ENCODE measurements at regions not wholly inside any gene's neighbourhood (a gene's known extent, or its start where the extent isn't known, plus 50 kb on each side); places are given as distances from the start of the nearest gene placed in this dataset.

DNA sequence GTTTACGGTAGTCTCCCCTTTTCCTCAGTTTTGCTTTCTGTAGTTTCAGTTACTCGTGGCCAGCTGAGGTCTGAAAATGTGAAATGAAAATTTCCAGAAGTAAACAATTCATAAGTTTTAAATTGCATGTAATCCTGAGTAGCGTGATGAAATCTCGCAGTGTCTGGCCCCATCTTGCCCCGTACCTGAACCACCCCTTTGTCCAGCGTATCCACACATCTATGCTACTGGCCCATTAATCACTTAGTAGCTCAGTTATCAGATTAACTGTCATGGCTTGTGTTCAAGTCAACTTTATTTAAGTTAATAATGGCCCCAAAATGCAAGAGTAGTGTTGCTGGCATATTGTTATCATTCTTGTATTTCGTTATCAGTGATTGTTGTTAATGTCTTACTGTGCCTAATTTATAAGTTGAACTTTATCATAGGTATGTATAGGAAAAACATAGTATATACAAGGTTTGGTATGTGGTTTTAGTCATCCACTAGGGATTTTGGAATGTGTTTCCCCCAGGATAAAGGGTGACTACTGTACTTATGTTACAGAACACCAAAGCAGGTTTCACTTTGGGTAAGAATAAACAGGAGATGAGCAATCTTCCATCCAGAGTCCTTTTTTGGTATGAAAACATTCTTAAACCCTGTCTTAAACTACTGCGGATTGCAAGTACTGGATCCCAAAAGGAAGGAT is 118.4 kb upstream of the KCNN2 start:
- no peak for DNase-seq
- H3K9ac ChIP-seq (ENCODE audit: extremely low read depth, insufficient read length, low read length) = no peak overlapping the region
- H3K79me2 ChIP-seq (ENCODE audit: insufficient read depth, low read length) = no peaks in the 10 kb centered on the region
- no peak overlapping the region for H2BK15ac ChIP-seq (ENCODE audit: low read depth, low read length)
- H3K4me1 ChIP-seq (ENCODE audit: insufficient read depth, low read length) = no peaks in the 10 kb centered on the region
- H3K9me3 Mint-ChIP-seq = no peaks in the 10 kb centered on the region
- no peaks in the 10 kb centered on the region for H3K27me3 ChIP-seq (ENCODE audit: insufficient read depth, low read length)
- H4K20me1 ChIP-seq (ENCODE audit: control insufficient read depth, insufficient read depth, insufficient read length) = no peaks in the 10 kb centered on the region
- H3K23ac ChIP-seq (ENCODE audit: insufficient read length, low read depth, low read length) = no peak overlapping the region
- H2BK20ac ChIP-seq (ENCODE audit: low read depth, low read length, poor library complexity, severe bottlenecking) = no peak overlapping the region
- H2BK5ac ChIP-seq (ENCODE audit: insufficient read length, low read length) = no peak overlapping the region
- H4K91ac ChIP-seq (ENCODE audit: insufficient read length, low read depth, low read length) = no peak overlapping the region
- no CpG with 5 or more reads among the region's 8 CpGs for WGBS (ENCODE audit: extremely low coverage, insufficient read length, low lambda C conversion rate)
- H3K4me2 ChIP-seq (ENCODE audit: insufficient read depth, insufficient read length, low read length) = no peak overlapping the region
- no peak overlapping the region for H3K18ac ChIP-seq (ENCODE audit: insufficient read length, low read depth, low read length)
- H3K14ac ChIP-seq (ENCODE audit: insufficient read depth, low read length) = no peak overlapping the region
- H3K56ac ChIP-seq (ENCODE audit: insufficient read length, low read depth, low read length) = no peak overlapping the region
- TF ChIP-seq, protein P1, sequence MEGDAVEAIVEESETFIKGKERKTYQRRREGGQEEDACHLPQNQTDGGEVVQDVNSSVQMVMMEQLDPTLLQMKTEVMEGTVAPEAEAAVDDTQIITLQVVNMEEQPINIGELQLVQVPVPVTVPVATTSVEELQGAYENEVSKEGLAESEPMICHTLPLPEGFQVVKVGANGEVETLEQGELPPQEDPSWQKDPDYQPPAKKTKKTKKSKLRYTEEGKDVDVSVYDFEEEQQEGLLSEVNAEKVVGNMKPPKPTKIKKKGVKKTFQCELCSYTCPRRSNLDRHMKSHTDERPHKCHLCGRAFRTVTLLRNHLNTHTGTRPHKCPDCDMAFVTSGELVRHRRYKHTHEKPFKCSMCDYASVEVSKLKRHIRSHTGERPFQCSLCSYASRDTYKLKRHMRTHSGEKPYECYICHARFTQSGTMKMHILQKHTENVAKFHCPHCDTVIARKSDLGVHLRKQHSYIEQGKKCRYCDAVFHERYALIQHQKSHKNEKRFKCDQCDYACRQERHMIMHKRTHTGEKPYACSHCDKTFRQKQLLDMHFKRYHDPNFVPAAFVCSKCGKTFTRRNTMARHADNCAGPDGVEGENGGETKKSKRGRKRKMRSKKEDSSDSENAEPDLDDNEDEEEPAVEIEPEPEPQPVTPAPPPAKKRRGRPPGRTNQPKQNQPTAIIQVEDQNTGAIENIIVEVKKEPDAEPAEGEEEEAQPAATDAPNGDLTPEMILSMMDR (conservative IDR thresholded peaks at IDR 0.05) = no peak
- H3K4ac ChIP-seq (ENCODE audit: low read depth, low read length) = no peak overlapping the region
- no peak overlapping the region for H2AK5ac ChIP-seq (ENCODE audit: insufficient read length, low read length)
- no peaks in the 10 kb centered on the region for H3K36me3 Mint-ChIP-seq (ENCODE audit: insufficient read depth in 1 of 3, low read depth in 3 of 3)
- H3K27me3 Mint-ChIP-seq (ENCODE audit: low read depth) = no peaks in the 10 kb centered on the region
- no peak overlapping the region for H4K5ac ChIP-seq (ENCODE audit: insufficient read length, low read depth, low read length)
- no peaks in the 10 kb centered on the region for H3K9me3 ChIP-seq (ENCODE audit: control insufficient read depth, low read depth, low read length)
- no peak overlapping the region for H4K8ac ChIP-seq (replicated peaks; ENCODE audit: insufficient read length, low read depth, low read length)
- no peak overlapping the region for H2BK120ac ChIP-seq (ENCODE audit: low read depth, low read length, poor library complexity, severe bottlenecking)
- no peak overlapping the region for H3K27ac ChIP-seq (ENCODE audit: insufficient read length, low read depth, low read length)
- H2AFZ ChIP-seq (ENCODE audit: low read length) = no peak overlapping the region
- no peak overlapping the region for H3K27ac Mint-ChIP-seq
- H3K23me2 ChIP-seq (ENCODE audit: insufficient read length, low read depth, low read length, poor library complexity, severe bottlenecking) = no peaks in the 10 kb centered on the region
- no peak overlapping the region for H2BK12ac ChIP-seq (ENCODE audit: insufficient read length, low read depth, low read length)
- H3K4me1 Mint-ChIP-seq = no peaks in the 10 kb centered on the region
- H3K4me3 Mint-ChIP-seq = no peak overlapping the region
- no peaks in the 10 kb centered on the region for H3K79me1 ChIP-seq (ENCODE audit: insufficient read depth, low read depth, low read length, poor library complexity, severe bottlenecking)
- H3T11ph ChIP-seq (ENCODE audit: low read length) = no peak overlapping the region
